Inflammatory macrophage treated with lipopolysaccharide for 4 hours (primary cell): ENCODE measurements at regions not wholly inside any gene's neighbourhood (a gene's known extent, or its start where the extent isn't known, plus 50 kb on each side); places are given as distances from the start of the nearest gene placed in this dataset.

Experiments used
- DNase-seq: peaks from one replicate; pipeline ENCODE4 v3.0.0-alpha.2; 2020

DNA sequence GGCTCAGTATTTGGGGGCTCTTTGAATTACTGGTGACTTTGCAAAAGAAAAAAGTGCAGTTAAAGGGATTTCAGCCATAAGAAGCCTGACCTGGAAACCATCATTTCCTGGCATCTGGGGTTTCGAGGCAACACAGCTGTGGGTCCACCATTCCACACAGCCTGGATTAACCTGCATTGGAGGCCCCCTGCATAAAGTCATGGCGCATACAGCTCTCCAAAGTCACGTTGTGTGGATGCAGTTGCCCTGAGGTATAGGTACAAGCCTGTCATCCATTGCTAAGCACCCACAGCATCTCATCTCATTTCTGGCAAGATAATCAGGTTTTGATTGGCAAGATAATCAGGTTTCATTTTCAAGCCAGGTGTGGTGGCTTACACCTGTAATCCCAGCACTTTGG lies 54.5 kb upstream of the TAGAP start:
- DNase-seq: no peak

- DNase-seq: peak; percentile 74
Observed at GRCh38 chr6:159098636-159099106, 53.9 kb upstream of the TAGAP start.

GRCh38 chr6:159097256-159097655 lies 52.5 kb upstream of the TAGAP start:
- no peak for DNase-seq

- no peak for DNase-seq
Observed at GRCh38 chr6:159095616-159096015, 50.8 kb upstream of the TAGAP start.

DNA sequence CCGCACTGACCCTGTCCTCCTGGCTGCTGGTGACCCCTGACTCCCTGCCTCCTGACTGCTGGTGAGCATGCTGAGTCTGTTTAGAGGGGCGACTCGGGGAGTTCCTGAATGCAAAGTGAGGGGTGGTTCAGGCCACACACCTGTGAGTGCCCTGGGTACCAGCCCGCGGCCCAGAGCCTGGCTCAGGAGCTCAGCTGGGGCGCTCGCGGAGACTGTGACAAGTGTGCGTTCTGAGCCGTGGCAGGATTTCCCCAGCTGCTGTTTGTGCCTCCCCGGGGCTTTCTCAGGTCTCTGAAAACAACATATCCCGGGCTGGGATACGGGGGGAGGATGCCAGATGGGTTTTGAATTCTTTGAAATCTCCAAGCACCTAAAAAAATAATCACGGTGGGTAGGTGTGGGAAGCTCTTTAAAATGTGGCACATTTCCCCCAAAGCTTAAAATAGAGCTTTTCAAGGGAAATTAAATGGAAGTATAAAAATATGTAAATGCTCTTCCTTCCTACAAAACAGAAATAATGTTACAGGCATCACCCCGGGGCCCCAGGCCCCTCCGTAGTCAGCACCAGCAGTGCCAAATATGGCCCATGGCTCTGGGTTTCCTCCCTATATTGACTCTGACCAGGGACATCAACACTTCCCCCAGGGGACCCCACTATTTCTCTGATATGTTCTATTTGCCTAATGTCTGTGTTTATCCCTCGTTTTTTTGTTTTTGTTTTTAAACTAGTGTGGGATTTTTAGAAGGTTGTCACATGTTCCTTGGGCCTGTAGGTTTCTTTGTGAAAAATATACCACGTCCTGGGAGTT lies 49.9 kb upstream of the TAGAP start:
- no peak for DNase-seq
